Breast epithelium (tissue), 4 donors: ENCODE measurements at regions not wholly inside any gene's neighbourhood (a gene's known extent, or its start where the extent isn't known, plus 50 kb on each side); places are given as distances from the start of the nearest gene placed in this dataset.
"Not testable (repeated sequence)": the region's sequence is repeated elsewhere in the genome, so short reads cannot be mapped to it uniquely, and the experiment has no call there.

Experiments used
- DNase-seq, 2 donors: peaks; one replicate each; pipeline ENCODE4 v3.0.0-alpha.2; 2019; ENCODE audit warnings: low spot score in 2 of 2
- H3K27ac ChIP-seq, 2 donors: fragments of 200-600 bp; sonication (generic) in 1 of 2; one replicate each; pipeline ENCODE4 v1.5.1; 2016 to 2019; ENCODE audit warnings: mild to moderate bottlenecking in 1 of 2
- H3K27me3 ChIP-seq, 2 donors: fragments of 200-600 bp; sonication (generic) in 1 of 2; one replicate each; pipeline versions ENCODE4 v1.5.1 to v1.6.0; 2017 to 2019; ENCODE audit warnings: control low read depth in 1 of 2, mild to moderate bottlenecking in 1 of 2
- H3K36me3 ChIP-seq: fragments of 200-600 bp; one replicate; pipeline ENCODE4 v1.5.1; 2019
- H3K4me1 ChIP-seq, 2 donors: fragments of 200-600 bp; sonication (generic); one replicate each; pipeline ENCODE4 v1.5.1; 2016 to 2019; ENCODE audit warnings: control low read depth in 1 of 2
- H3K4me3 ChIP-seq, 3 donors: fragments of 200-600 bp; sonication (generic); 1 replicate in 2 of 3; 2 replicates in 1 of 3; pipeline ENCODE4 v1.5.1; 2016 to 2019; ENCODE audit warnings: mild to moderate bottlenecking in 3 of 3, moderate library complexity in 2 of 3
- H3K9me3 ChIP-seq, 2 donors: fragments of 200-600 bp; sonication (generic) in 1 of 2; one replicate each; pipeline ENCODE4 v1.5.1; 2016 to 2019; ENCODE audit warnings: control low read depth in 1 of 2
- CTCF ChIP-seq, 3 donors: fragments of 450-650 bp; IDR thresholded peaks; one replicate each; pipeline ENCODE4 v1.5.1; 2016 to 2017; ENCODE audit warnings: antibody characterized with exemption in 3 of 3, mild to moderate bottlenecking in 3 of 3, moderate library complexity in 3 of 3
- POLR2A ChIP-seq: fragments of 450-650 bp; IDR thresholded peaks from one replicate; pipeline ENCODE4 v1.6.1; 2016; ENCODE audit warnings: antibody characterized with exemption, mild to moderate bottlenecking, moderate library complexity
- POLR2AphosphoS5 ChIP-seq, 3 donors: sonication (generic); formaldehyde crosslinking; IDR thresholded peaks; one replicate each; pipeline ENCODE4 v1.6.1; 2017; ENCODE audit warnings: antibody characterized with exemption in 3 of 3
- intact Hi-C: fragments of 100-400 bp; cut with DNase I; formaldehyde crosslinking; loops from one replicate; pipeline ENCODE4 v1.15.1; 2023; ENCODE audit warnings: low total_unique reads

DNA sequence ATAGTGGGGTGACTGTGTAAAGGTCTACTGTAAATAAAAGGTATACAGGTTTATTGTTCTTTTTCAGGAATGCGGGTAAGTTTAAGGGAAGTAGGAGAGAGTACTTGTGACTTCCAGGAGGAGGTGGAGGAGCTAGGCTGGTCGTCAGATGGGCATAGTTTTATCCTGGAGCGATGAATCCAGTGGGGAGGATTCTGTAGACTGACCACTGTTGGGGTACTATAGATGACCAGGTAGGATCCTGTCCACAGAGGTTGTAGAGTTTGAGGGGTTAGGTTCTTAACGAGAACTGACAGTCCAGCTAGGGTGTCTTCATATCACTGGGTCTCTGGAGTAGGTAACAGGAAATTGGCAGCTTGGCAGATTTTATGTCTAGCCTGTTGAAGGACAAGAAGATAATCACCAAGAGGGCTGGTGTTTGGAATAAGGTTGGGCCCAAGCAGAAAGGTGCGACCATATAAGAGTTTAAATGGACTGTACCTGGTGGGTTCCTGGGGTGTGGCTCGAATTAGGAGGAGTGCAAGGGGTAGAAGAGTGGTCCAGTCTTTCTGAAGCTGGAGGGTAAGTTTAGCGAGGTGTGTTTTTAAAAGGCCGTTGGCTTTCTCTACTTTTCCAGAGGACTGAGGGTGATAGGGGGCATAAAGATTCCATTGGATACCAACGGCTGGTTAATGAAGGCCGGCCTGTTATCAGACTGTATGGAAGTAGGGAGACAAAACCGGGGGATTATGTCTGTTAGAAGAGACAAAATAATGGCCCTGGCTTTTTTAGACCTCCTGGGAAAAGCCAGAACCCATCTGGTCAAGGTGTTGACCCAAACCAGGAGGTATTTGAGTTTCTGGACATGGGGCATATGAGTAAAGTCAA is 751.3 kb upstream of the ADGRB3 start:
- no peaks in the 10 kb centered on the region for H3K36me3 ChIP-seq
- no peaks in the 10 kb centered on the region for H3K27me3 ChIP-seq
- no peak overlapping the region for H3K4me3 ChIP-seq
- H3K27ac ChIP-seq: no peak overlapping the region
- TF ChIP-seq CTCF (IDR thresholded peaks at IDR 0.05) (no peak), POLR2A (no peak), POLR2AphosphoS5 (IDR thresholded peaks at IDR 0.05) (no peak)
- DNase-seq: no peak
- no peaks in the 10 kb centered on the region for H3K4me1 ChIP-seq
- H3K9me3 ChIP-seq: peaks cover 0 to 9% of the 10 kb centered on the region in 2 donors
- intact Hi-C loops: no loop called here

DNA sequence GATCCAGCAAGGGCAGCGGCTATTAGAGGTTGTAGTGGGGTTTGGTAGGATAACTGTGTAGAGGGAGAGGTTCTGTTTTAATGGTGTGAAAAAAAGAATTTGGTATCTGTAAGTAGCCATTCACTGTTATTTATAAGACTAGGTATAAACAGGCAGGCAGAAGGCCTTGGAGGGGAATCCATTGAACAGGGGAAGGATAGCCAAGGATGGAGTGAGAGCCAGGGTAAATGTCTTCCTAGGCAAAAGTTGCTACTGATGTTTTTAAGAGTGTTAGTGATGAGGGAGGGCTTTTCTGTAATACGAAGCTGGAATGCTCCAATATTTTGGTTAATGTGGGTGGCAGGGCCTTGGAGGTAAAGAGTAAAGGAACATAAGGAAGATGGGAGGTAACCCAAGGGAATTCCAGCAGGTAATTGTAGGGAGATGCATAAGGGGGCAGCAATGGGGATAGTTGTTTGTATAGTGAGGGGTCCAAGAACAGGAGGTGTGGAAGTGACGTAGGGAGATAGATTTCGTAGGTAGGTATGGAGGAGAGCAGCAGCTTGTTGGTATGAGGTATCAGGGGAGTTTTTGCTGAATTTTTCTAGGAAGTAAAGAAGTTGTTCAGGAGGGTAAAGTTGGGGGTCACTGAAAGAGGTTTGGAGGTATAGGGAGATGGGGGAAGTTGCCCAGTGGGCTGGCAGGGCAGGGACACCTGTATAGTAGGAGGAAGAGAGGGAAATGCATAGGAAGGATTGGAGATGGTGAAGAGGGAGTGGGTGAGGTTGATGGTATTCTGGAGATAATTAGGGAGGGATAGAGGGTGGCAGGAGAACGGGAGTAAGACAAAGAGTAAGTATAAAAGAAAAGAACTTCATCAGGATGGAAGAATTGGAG is 752.4 kb upstream of the ADGRB3 start:
- DNase-seq: no peak
- Histone ChIP-seq H3K36me3 (no peaks in the 10 kb centered on the region), H3K27me3 (no peaks in the 10 kb centered on the region), H3K4me3 (no peak overlapping the region), H3K4me1 (no peaks in the 10 kb centered on the region), H3K9me3 (peaks cover 4 to 6% of the 10 kb centered on the region in 2 donors), H3K27ac (no peak overlapping the region)
- intact Hi-C loops: no loop called here
- TF ChIP-seq POLR2A (no peak), CTCF (IDR thresholded peaks at IDR 0.05) (no peak), POLR2AphosphoS5 (IDR thresholded peaks at IDR 0.05) (no peak)

DNA sequence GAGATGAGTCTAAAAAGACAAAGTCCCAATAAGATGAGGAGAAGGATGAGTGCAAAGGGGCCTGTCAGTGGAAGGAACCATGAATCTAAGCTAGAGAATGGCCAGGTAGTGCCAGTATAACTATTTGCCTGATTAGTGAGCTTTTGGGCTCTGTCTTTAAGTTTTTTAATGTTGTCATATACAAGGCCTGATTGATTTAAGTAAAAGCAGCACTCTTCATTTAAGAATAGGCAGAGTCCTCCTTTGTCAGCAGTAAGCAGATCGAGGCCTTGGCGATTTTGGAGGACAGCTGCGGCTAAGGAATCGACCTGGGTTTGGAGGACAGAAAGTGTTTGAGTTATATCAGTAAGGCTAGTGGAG is 753.4 kb upstream of the ADGRB3 start:
- H3K36me3 ChIP-seq: no peaks in the 10 kb centered on the region
- TF ChIP-seq POLR2AphosphoS5 (IDR thresholded peaks at IDR 0.05): no peak
- TF ChIP-seq CTCF (IDR thresholded peaks at IDR 0.05): no peak
- TF ChIP-seq POLR2A: no peak
- no peak for DNase-seq
- intact Hi-C loops: no loop called here
- H3K9me3 ChIP-seq: peaks cover 0 to 6% of the 10 kb centered on the region in 2 donors
- H3K27ac ChIP-seq: no peak overlapping the region
- H3K4me3 ChIP-seq: no peak overlapping the region
- no peaks in the 10 kb centered on the region for H3K4me1 ChIP-seq
- no peaks in the 10 kb centered on the region for H3K27me3 ChIP-seq

- peaks cover 0 to 6% of the 10 kb centered on the region in 2 donors for H3K9me3 ChIP-seq
- H3K27me3 ChIP-seq: no peaks in the 10 kb centered on the region
- no peak overlapping the region for H3K4me3 ChIP-seq
- no peaks in the 10 kb centered on the region for H3K36me3 ChIP-seq
- TF ChIP-seq POLR2AphosphoS5 (IDR thresholded peaks at IDR 0.05): no peak
- no peak for TF ChIP-seq CTCF (IDR thresholded peaks at IDR 0.05)
- no peak for TF ChIP-seq POLR2A
- DNase-seq: no peak
- no peak overlapping the region for H3K27ac ChIP-seq
- no peaks in the 10 kb centered on the region for H3K4me1 ChIP-seq
- intact Hi-C loops: no loop called here
Observed at GRCh38 chr6:67880939-67881705, 754.0 kb upstream of the ADGRB3 start.

- H3K4me3 ChIP-seq, H3K36me3 ChIP-seq, intact Hi-C loops, H3K27ac ChIP-seq, H3K27me3 ChIP-seq, H3K9me3 ChIP-seq, DNase-seq, H3K4me1 ChIP-seq: not testable (repeated sequence)
Observed at GRCh38 chr6:67880343-67880742, 754.7 kb upstream of the ADGRB3 start.

DNA sequence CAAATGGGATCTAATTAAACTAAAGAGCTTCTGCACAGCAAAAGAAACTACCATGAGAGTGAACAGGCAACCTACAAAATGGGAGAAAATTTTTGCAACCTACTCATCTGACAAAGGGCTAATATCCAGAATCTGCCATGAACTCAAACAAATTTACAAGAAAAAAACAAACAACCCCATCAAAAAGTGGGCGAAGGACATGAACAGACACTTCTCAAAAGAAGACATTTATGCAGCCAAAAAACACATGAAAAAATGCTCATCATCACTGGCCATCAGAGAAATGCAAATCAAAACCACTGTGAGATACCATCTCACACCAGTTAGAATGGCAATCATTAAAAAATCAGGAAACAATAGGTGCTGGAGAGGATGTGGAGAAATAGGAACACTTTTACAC is 755.2 kb upstream of the ADGRB3 start:
- DNase-seq, H3K27me3 ChIP-seq, H3K4me3 ChIP-seq, intact Hi-C loops, H3K9me3 ChIP-seq, H3K27ac ChIP-seq, H3K4me1 ChIP-seq, H3K36me3 ChIP-seq: not testable (repeated sequence)

- DNase-seq: not testable (repeated sequence)
Observed at GRCh38 chr6:67879105-67879904, 755.8 kb upstream of the ADGRB3 start.

More at GRCh38 chr6:67879105-67879904, 755.8 kb upstream of the ADGRB3 start:
- intact Hi-C loops, H3K36me3 ChIP-seq, H3K4me1 ChIP-seq, H3K27me3 ChIP-seq, H3K4me3 ChIP-seq, H3K27ac ChIP-seq: not testable (repeated sequence)
- H3K9me3 ChIP-seq: peaks cover 0 to 11% of the 10 kb centered on the region in 2 donors
